Cardiac muscle cell (in vitro differentiated cells and primary cell): ENCODE measurements at regions not wholly inside any gene's neighbourhood (a gene's known extent, or its start where the extent isn't known, plus 50 kb on each side); places are given as distances from the start of the nearest gene placed in this dataset.

ENCODE experiments used
- DNase-seq, 2 donors: peaks; one replicate each; pipeline versions ENCODE4 v3.0.0 to v3.0.0-alpha.2; 2010 to 2017; ENCODE audit warnings: low read depth in 1 of 2, low spot score in 1 of 2
- H3K27ac ChIP-seq: fragments of 200-600 bp; sonication (generic); 2 replicates; pipeline ENCODE4 v1.5.1; 2016
- H3K27me3 ChIP-seq: fragments of 200-600 bp; sonication (generic); 2 replicates; pipeline ENCODE4 v1.6.0; 2016; ENCODE audit warnings: control low read depth
- H3K36me3 ChIP-seq: fragments of 200-600 bp; sonication (generic); 2 replicates; pipeline ENCODE4 v1.5.1; 2016; ENCODE audit warnings: control low read depth
- H3K4me1 ChIP-seq: fragments of 200-600 bp; sonication (generic); 2 replicates; pipeline ENCODE4 v1.8.1; 2017; ENCODE audit warnings: low read depth, mild to moderate bottlenecking, mixed run types
- H3K4me3 ChIP-seq: fragments of 200-600 bp; sonication (generic); 2 replicates; pipeline ENCODE4 v1.5.1; 2016; ENCODE audit warnings: mild to moderate bottlenecking
- H3K9me3 ChIP-seq: fragments of 200-600 bp; sonication (generic); 2 replicates; pipeline ENCODE4 v1.5.1; 2017; ENCODE audit warnings: low read depth, mild to moderate bottlenecking, control low read depth
- TF ChIP-seq, protein P1 (sequence below): IDR thresholded peaks from 2 replicates; pipeline ENCODE4 v1.5.1; 2012; ENCODE audit warnings: low read depth, mild to moderate bottlenecking, low read length

DNA sequence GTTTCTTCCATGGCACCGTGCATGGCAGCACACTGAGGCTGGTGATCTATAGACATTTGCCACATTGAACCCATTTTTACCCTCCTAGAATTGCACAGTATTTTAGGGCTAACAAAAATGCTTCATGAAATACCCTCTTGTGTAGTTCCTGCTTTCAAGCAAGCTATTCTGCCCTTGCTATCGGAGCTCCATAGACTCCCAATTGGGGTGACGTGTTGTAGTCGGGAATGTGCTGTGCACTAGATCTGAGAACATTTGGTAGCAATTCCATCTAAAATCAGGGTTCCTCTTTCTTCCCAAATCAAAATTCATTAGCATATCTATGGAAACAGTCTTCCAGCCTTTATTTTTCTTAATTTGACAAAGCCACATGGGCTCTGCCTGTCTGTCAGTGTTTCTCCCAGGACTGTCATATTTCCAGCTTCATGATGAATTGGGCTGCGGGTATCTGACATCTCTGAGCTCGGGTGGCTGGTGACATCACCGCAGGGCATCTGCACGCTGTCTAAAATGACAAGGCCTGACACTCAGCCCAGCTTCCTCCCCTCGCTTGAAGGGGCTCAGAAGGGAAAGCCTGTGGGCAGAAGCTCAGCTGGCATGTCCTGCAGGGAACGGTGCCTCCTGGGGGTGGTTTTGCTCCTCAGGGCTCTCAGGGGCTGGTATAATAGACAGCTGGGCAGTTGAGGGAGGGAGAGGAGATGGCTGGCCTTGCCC is 406.4 kb downstream of the QKI start:
- H3K4me3 ChIP-seq, result no peak overlapping the region
- no peaks in the 10 kb centered on the region for H3K4me1 ChIP-seq
- no peak overlapping the region for H3K27ac ChIP-seq
- DNase-seq, result no peak
- H3K9me3 ChIP-seq, result no peaks in the 10 kb centered on the region
- TF ChIP-seq, protein P1, sequence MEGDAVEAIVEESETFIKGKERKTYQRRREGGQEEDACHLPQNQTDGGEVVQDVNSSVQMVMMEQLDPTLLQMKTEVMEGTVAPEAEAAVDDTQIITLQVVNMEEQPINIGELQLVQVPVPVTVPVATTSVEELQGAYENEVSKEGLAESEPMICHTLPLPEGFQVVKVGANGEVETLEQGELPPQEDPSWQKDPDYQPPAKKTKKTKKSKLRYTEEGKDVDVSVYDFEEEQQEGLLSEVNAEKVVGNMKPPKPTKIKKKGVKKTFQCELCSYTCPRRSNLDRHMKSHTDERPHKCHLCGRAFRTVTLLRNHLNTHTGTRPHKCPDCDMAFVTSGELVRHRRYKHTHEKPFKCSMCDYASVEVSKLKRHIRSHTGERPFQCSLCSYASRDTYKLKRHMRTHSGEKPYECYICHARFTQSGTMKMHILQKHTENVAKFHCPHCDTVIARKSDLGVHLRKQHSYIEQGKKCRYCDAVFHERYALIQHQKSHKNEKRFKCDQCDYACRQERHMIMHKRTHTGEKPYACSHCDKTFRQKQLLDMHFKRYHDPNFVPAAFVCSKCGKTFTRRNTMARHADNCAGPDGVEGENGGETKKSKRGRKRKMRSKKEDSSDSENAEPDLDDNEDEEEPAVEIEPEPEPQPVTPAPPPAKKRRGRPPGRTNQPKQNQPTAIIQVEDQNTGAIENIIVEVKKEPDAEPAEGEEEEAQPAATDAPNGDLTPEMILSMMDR, result no peak
- H3K36me3 ChIP-seq, result no peaks in the 10 kb centered on the region
- no peaks in the 10 kb centered on the region for H3K27me3 ChIP-seq

DNA sequence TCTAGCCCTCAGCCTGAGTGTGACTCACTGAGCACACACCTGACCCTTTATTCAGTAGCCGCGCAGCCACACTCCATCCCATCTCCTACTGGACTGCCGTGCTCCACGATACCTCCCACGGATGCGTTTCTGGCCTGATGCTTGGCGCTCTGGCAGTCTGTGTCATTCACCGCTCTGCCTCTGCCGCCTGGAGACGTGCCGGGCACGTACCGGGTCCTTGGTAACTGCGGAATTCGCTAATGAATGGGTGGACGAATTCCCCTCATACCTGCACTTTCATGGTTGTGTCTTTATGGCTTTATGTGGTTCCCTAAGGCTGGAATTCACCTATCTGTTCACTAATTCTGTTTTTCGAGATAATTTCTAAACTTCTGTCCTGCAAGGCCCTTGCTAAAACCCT is 405.7 kb downstream of the QKI start:
- Histone ChIP-seq H3K27ac (no peak overlapping the region), H3K36me3 (no peaks in the 10 kb centered on the region), H3K9me3 (no peaks in the 10 kb centered on the region), H3K4me1 (no peaks in the 10 kb centered on the region), H3K27me3 (no peaks in the 10 kb centered on the region), H3K4me3 (no peak overlapping the region)
- TF ChIP-seq, protein P1, result no peak
- no peak for DNase-seq

DNA sequence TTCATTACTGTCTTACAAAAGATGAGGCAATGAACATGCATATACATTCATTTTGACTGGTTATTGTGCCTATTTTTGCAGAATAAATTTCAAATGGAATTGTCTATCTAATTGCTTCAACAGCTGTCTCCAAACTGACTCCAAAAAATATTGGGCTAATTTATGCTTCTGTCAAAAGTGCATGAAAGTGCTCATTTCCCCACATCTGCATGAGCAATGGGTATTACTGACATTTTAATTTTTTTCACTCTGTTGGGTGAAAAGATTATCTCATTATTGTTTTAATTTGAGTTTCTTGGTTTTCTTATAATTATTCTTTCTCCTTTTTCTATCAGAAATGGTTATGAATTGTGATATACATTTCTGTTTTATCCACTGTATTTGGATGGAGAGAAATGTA is 404.2 kb downstream of the QKI start:
- Histone ChIP-seq H3K36me3 (no peaks in the 10 kb centered on the region), H3K27me3 (no peaks in the 10 kb centered on the region), H3K9me3 (no peaks in the 10 kb centered on the region), H3K4me3 (no peak overlapping the region), H3K4me1 (no peaks in the 10 kb centered on the region), H3K27ac (no peak overlapping the region)
- TF ChIP-seq, protein P1, result no peak
- DNase-seq, result no peak

DNA sequence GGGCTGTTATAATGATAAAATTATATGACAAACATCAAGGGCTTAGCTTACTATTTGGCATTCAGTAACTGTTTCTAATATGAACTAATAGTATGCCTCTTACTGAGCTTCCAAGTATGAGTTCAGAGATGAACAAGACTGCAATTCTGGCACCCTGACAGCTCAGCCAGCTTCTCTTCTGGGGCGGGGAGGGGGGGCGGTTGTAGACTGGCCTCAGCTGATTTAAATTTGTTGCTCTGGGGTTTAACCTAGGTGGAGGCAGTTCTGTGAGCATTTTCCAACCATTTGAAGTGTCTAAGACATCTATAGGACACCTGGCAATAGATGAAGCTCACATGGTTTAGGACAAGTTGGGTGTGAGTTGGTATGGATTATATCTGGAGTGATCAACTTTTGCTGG is 401.9 kb downstream of the QKI start:
- Histone ChIP-seq H3K4me1 (no peaks in the 10 kb centered on the region), H3K27ac (no peak overlapping the region), H3K9me3 (no peaks in the 10 kb centered on the region), H3K27me3 (no peaks in the 10 kb centered on the region), H3K4me3 (no peak overlapping the region), H3K36me3 (no peaks in the 10 kb centered on the region)
- TF ChIP-seq, protein P1, result no peak
- no peak for DNase-seq

DNA sequence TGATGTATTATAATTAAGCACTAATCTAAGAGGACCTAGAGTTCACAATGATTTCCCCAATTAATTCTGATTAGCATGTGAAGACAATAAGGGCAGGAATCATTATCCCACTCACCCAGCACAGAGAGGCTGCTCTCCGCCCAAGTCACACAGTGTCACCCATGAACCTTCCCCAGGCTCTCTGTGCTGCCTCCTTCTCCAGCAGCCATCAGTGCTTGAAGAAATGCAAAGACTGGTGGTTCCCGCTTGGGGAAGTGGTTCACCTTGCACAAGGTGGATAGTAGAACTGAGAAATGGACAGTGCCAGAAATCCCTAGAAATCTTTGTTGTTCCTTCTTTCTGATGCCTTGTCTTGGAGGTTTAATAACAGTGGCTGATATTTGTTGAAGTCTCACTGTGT is 401.3 kb downstream of the QKI start:
- H3K9me3 ChIP-seq, result no peaks in the 10 kb centered on the region

More for the DNA sequence above, 401.3 kb downstream of the QKI start:
- no peaks in the 10 kb centered on the region for H3K27me3 ChIP-seq
- no peak overlapping the region for H3K27ac ChIP-seq
- no peak overlapping the region for H3K4me3 ChIP-seq
- TF ChIP-seq, protein P1, result no peak
- H3K4me1 ChIP-seq, result no peaks in the 10 kb centered on the region
- no peaks in the 10 kb centered on the region for H3K36me3 ChIP-seq
- no peak for DNase-seq
